ENCODE measurements at regions not wholly inside any gene's neighbourhood (a gene's known extent, or its start where the extent isn't known, plus 50 kb on each side); places are given as distances from the start of the nearest gene placed in this dataset.
A peak's percentile ranks its signal among the peaks of the same experiment; 100 is the strongest.
"Not testable (repeated sequence)": the region's sequence is repeated elsewhere in the genome, so short reads cannot be mapped to it uniquely, and the experiment has no call there.

DNA sequence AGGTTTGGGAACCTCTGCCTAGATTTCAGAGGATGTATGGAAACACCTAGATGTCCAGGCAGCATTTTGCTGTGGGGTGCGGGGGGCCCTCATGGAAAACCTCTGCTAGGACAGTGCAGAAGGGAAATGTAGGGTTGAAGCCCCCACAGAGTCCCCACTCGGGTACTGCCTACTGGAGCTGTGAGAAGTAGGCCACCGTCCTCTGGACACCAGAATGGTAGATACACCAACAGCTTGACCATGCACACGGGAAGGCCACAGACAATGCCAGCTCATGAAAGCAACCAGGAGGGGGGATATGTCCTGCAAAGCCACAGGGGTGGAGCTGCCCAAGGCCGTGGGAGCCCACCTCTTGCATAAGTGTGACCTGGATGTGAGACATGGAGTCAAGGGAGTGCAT, 1336.5 kb downstream of the SPATA31A7 start:
- H3K4me3 ChIP-seq; intact Hi-C loops (cut with DNase I, micrococcal nuclease); H3K36me3 ChIP-seq (ENCODE audit: low read depth); ATAC-seq; H3K9me3 ChIP-seq; H3K4me1 ChIP-seq (ENCODE audit: low read depth): not testable (repeated sequence)
- peak in 1 of 3 donors; percentile 7 for DNase-seq

DNA sequence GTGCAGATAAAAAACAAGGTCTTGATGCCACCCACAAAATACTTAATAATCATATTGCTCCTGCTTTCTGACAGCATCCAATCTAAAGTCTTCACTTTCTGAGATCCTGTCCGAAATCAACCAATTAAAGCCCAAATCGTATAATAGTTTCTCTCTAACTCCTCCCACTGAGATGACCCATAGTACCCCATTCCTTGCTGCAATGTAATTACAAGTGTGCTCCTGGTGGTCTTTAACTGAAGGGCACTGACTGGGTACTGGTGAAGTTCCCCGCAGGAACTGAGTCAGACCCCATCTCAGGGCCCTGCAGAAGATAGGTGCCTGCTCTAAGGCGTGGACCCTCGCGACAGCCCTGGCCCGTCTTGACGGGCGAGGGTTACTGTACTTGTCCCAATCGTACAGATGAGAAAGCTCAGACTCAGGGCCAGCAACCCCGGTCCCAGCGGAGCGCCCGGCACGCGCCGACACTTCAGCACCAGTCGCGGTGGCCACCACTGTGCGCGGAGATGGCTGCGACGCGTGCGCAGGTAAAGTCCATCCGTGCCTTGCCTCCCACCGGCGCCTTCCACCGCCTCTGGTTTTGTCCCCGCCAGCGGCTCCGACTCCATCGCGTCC, 1342.4 kb downstream of the SPATA31A7 start:
- H3K4me3 ChIP-seq; DNase-seq; H3K4me1 ChIP-seq (ENCODE audit: low read depth); H3K9me3 ChIP-seq; ATAC-seq; H3K36me3 ChIP-seq (ENCODE audit: low read depth); intact Hi-C loops (cut with DNase I, micrococcal nuclease): not testable (repeated sequence)

DNA sequence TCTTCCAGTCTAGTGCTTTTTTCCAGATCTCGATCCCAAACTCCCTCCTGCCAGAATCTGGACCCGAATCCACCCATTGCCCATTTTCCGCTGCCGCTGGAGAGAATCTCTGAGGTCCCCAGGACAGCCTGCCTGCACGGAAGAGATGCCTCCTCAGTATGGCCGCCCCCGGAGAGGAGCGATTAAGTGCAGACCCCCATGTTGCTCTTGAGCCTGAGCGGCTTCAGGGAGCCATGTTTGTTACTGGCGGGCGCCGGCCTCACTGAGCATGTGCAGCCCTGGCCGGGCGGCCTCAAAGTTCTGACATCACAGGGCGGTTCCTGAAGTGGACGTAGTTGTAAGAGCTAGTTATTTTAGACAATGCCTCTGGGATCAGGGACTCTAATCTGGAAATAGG, 1342.9 kb downstream of the SPATA31A7 start:
- ATAC-seq; H3K4me3 ChIP-seq; H3K4me1 ChIP-seq (ENCODE audit: low read depth); H3K9me3 ChIP-seq; H3K36me3 ChIP-seq (ENCODE audit: low read depth); intact Hi-C loops (cut with DNase I, micrococcal nuclease): not testable (repeated sequence)
- DNase-seq, result peak in 2 of 3 donors; percentile 31 to 50

- H3K4me3 ChIP-seq; intact Hi-C loops (cut with DNase I, micrococcal nuclease); DNase-seq; H3K36me3 ChIP-seq (ENCODE audit: low read depth); H3K4me1 ChIP-seq (ENCODE audit: low read depth); H3K9me3 ChIP-seq: not testable (repeated sequence)
- ATAC-seq, result peak; percentile 90
Measured at GRCh38 chr9:62550539-62550938, 1360.7 kb downstream of the SPATA31A7 start.

DNA sequence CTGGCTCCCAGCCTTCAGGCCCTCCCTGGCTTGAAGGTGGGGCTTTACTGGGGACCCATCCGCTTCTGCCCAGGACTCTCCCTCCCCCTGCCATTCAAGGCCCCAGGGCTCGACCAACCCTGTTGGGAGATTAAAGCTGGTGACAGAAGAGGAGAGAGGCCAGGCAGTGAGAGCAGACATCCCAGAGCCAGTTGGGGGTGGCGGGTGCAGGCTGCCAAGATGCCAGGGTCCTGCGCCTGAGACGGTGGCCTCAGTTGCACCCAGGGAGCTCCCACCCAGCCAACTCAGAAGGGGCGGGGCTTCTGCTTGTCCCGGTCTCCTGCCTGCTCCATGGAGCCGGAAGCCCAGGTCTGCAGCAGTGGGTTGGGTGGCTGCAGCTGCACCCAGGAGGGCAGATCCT, 1370.8 kb downstream of the SPATA31A7 start:
- H3K9me3 ChIP-seq; H3K36me3 ChIP-seq (ENCODE audit: low read depth); H3K4me3 ChIP-seq; ATAC-seq; intact Hi-C loops (cut with DNase I, micrococcal nuclease); H3K4me1 ChIP-seq (ENCODE audit: low read depth): not testable (repeated sequence)
- peak in 1 of 3 donors; percentile 13 for DNase-seq

DNA sequence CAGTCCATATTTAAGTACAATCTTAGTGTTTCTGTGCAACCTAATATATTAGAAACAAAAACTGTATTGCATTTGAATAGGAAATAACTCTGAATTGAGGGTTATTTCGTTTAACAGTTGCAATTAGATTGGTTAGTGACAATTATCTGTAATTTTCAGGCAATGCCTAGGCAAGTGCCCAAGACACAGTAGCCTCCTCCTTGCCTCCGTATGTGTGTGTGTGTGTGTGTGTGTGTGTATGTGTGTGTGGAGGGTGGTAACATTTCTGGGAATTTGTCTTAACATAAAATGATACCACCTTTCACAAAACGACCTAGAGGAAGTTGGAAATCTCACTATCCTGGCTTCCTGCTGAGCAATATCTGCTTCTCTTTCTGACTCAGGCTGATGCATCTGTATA, 1375.3 kb downstream of the SPATA31A7 start:
- H3K4me3 ChIP-seq; DNase-seq; H3K9me3 ChIP-seq; H3K36me3 ChIP-seq (ENCODE audit: low read depth); H3K4me1 ChIP-seq (ENCODE audit: low read depth); intact Hi-C loops (cut with DNase I, micrococcal nuclease); ATAC-seq: not testable (repeated sequence)

GRCh38 chr9:62566430-62566829, 1376.6 kb downstream of the SPATA31A7 start:
- H3K4me3 ChIP-seq; intact Hi-C loops (cut with DNase I, micrococcal nuclease); H3K9me3 ChIP-seq; DNase-seq; ATAC-seq; H3K36me3 ChIP-seq (ENCODE audit: low read depth); H3K4me1 ChIP-seq (ENCODE audit: low read depth): not testable (repeated sequence)

DNA sequence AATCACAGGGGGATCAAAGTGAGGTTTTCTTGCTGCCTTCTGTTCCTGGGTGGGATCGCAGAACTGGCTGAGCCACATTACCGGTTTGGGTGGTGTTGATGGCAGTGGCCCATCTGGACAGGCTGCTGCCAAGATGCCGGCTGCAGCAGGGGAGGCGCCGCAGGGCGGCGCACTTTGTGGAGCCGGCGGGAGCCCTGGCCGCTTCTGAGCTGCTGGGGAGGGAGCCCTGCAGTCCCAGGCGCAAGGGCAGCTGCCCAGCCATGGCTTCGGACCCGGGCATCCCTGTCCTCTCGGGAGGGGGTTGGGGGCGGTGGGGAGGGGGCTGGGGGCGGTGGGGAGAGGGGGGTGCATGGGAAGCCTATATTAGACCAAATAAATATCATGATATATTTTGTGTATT, 1407.3 kb downstream of the SPATA31A7 start:
- intact Hi-C loops (cut with DNase I, micrococcal nuclease); H3K4me1 ChIP-seq (ENCODE audit: low read depth); DNase-seq; H3K4me3 ChIP-seq; H3K36me3 ChIP-seq (ENCODE audit: low read depth); ATAC-seq; H3K9me3 ChIP-seq: not testable (repeated sequence)

All from mucosa of descending colon (tissue), 3 donors.